Non-pigmented ciliary epithelial cell (primary cell): ENCODE measurements at regions not wholly inside any gene's neighbourhood (a gene's known extent, or its start where the extent isn't known, plus 50 kb on each side); places are given as distances from the start of the nearest gene placed in this dataset.

Source experiments
- DNase-seq: peaks from one replicate; pipeline ENCODE4 v3.0.0-alpha.2; 2010; ENCODE audit warnings: low read depth

GRCh38 chr3:79874646-79875045 lies 106.8 kb upstream of the ROBO1 start:
- no peak for DNase-seq

DNA sequence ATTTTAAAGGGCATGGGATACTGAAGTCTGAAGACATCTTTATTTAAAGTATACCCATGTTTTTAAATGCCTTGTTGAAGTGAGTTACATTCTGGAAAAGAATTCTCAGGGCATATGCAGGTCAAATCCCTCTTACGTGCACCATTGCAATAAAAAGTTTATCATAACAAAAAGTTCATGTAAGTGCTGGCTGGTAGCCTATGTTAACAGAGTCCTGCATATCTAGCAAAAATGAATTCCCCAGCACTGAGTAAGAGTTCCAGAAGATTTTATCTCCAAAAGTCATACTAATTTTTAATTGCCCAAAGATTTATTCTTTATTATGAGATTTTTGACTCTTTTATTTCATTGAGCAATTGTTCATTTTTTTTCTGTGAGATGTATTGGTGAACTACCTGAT lies 104.7 kb upstream of the ROBO1 start:
- DNase-seq: peak; percentile 88

GRCh38 chr3:79871656-79872055 lies 103.9 kb upstream of the ROBO1 start:
- peak; percentile 64 for DNase-seq

DNA sequence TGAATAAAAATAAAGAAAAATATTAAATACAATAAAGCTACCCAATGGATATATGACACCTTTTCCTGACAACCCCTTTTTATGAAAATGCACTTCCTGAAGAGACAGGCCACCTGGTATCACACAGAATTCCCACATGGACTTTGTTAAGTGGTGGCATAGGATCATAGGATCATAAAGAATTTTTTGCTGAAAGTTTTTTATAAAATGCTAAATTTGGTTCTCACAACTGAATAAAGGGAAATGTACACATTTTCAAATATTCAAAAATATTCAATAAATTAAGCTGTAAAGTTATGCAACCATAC lies 102.5 kb upstream of the ROBO1 start:
- DNase-seq: no peak

DNA sequence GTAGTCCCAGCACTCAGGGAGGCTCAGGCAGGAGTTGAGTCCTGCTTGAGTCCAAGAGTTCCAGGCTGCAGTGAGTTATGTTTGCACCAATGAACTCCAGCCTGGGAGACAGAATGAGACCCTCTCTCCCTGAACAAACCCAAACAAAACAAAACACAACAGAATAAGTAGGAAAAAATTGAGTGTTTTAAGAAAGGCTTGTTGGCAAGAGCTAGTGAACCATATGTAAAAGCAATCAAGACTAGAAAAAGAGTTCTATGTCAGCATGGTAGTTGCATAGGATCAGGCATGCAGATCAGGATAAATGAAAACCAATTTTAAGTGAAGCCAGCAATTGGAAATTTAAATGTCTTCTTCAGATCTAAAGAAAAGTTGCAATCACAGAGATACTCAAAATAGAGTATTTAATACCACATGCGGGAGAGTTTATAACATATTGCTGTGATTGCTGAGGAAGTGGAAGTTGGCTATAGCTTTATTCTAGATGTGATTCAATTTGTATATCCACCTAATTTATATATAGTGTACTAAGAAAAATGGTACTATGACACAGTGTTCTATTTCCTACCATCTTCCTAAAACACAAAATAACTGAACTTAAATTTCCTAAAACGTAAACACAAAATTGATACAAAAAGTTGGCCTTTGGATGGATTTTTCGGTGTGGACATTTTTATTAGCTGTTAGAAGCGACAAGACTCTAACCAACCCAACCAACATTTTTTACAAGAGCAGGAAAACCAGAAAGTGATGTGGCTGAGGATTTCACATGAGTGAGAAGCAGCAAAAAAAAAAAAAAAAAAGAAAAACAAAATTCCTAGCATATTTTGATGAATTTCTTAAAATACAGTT lies 101.9 kb upstream of the ROBO1 start:
- DNase-seq: no peak

DNA sequence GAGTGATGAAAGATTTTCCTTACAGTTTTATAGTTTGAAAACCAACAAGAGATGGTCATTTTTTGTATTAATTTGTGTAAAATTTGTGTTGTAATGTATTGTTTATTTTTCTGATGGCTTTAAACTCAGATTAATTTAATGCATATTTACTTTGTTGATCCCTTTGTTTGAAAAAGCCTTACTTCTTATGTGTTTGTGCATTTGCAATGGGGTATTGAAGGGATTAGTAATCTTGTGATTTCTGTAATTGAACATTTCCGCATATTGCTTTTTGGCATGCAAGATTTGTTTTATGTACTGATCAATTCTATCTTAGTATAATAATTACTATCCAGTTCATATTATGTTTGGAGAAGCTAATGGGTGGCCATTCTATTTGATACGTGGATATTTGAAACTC lies 98.4 kb upstream of the ROBO1 start:
- no peak for DNase-seq

DNA sequence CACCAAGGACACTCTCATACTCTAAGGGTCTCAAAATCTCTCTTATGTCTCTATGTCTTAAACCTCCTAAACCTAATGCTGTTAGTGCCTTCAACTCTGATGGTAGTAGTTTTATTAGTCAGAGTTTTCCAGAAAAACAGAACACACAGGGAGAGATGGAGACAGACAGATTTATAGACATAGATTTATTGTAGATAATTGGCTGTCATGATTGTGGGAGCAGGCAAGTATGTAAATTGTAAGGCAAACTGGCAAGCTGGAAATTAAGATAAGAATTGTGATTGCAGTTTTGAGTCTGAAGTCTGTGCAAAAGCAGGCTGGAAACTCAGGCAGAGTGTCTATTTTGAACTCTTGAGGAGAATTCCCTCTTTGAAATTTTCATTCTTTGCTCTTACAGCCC lies 96.3 kb upstream of the ROBO1 start:
- DNase-seq: no peak

- no peak for DNase-seq
Measured at GRCh38 chr3:79848876-79849275, 81.1 kb upstream of the ROBO1 start.

DNA sequence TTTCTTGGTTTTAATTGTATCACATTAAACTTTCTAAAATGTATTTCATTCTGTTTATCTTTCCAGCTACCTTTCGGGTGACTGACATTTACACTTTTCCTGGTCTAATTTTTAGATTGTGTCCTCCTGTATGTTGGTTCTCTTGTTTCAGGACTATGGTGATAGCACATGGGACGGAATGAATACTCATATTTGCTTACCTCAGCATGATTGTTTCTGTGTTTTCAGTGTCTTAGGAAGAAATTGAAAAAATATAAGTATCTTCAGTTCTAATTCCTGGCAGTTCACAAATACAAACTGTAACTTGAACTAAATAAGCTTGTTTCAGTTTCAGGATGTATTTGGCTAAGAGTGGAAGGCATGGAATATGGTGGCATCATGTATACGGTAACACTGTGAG lies 80.1 kb upstream of the ROBO1 start:
- DNase-seq: no peak

DNA sequence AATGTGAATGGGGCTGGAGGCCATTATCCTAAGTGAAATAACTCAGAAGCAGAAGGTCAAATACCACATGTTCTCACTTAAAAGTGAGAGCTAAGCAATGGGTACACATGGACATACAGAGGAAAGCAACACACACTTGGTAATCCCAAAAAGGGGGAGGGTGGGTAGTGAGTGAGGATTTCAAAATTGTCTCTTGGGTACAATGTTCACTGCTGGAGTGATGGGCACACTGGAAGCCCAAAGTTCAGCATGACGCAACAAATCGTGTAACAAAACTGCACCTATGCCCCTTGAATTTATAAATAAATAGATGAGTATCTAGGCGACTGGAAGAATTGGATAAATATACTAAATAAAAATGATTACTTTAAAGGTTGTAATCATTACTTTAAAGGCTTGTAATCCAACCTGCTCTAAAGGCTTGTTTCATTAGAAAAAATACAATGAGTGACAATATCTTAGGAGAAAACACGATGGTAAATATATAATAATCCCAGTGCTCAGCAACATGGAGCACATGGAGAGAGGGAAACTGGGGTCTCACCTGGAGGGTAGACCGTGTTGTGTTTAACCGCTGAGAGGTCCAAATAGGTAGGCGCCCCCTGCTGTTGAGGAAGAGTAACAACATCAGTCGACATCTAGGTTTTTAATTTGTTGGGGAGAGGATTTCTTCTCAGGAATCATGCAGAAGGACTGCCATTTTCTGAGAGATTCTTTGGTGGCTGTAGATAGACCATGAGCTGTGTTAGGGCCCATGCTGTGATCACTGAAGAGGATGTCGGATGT lies 78.5 kb upstream of the ROBO1 start:
- DNase-seq: no peak

- no peak for DNase-seq
Measured at GRCh38 chr3:79845546-79845945, 77.7 kb upstream of the ROBO1 start.

DNA sequence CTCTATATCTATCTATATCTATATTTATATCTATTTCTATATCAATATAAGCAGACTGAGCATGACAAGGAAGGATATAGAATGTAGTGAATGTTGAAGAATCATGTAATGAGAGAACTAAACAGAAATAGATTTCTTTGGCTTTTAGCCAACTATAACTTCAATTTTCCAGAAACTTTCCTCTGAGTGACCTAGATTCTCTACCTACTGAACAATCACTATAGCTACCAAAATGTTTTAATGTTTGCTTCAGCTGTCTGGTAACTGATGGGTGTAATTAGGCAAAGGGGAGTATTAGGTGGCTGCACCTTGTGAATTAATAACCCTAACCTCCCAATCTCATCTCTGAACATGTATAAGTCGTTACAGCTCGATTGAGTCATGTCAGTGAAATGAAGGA lies 76.4 kb upstream of the ROBO1 start:
- no peak for DNase-seq

DNA sequence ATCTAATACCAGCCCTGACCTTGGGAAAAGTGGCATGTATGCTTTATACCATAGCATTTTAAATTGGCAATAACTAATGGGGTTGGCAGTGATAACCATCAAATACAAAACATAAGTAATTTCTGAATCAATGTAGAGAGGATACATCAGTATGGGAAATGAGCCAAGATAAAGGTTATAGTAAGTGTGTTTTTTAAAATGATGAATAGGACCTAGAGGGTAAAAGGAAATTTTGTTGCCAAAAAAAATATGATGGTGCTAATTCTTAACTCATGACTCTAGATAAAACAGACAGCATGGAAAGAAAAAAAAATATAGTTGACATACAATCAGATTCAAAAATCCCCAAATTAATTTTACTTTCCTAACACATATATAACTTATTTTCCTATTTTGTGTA lies 75.4 kb upstream of the ROBO1 start:
- no peak for DNase-seq

GRCh38 chr3:79835701-79836100 lies 67.9 kb upstream of the ROBO1 start:
- no peak for DNase-seq

DNA sequence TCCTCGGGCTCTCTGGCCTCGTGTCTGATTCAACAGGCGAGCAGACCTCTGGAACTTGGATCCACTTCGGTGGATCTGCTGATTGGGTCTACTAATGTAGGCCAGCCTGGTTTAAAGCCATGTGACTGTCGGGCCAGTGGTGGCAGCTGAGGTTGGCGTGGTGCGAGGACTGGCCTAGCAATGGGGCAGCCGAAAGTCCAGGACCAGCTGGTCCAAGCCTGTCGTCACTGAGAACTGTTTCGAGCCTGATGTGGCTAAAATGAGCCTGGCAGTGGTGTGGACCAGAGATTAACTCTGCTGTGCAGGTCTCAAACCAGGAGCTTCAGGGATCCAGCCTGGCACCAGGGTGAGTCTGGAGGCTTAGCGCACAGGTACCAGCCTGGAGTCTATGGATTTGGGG lies 56.4 kb upstream of the ROBO1 start:
- no peak for DNase-seq

GRCh38 chr3:79822076-79822475 lies 54.3 kb upstream of the ROBO1 start:
- no peak for DNase-seq

GRCh38 chr3:79820089-79820488 lies 52.3 kb upstream of the ROBO1 start:
- DNase-seq: no peak

GRCh38 chr3:79818015-79818414 lies 50.2 kb upstream of the ROBO1 start:
- DNase-seq: no peak
